Breast epithelium (tissue), 3 donors: ENCODE measurements at regions not wholly inside any gene's neighbourhood (a gene's known extent, or its start where the extent isn't known, plus 50 kb on each side); places are given as distances from the start of the nearest gene placed in this dataset.

Experiments
- CTCF ChIP-seq, 3 donors: fragments of 450-650 bp; IDR thresholded peaks; one replicate each; pipeline ENCODE4 v1.5.1; 2016 to 2017; ENCODE audit warnings: antibody characterized with exemption in 3 of 3, mild to moderate bottlenecking in 3 of 3, moderate library complexity in 3 of 3
- POLR2AphosphoS5 ChIP-seq, 3 donors: sonication (generic); formaldehyde crosslinking; IDR thresholded peaks; one replicate each; pipeline ENCODE4 v1.6.1; 2017; ENCODE audit warnings: antibody characterized with exemption in 3 of 3

GRCh38 chr18:67278984-67279383 lies 237.5 kb downstream of the DSEL start:
- no peak for TF ChIP-seq POLR2AphosphoS5 (IDR thresholded peaks at IDR 0.05)
- TF ChIP-seq CTCF (IDR thresholded peaks at IDR 0.05): no peak
